Vagina (tissue), 2 donors: ENCODE measurements at regions not wholly inside any gene's neighbourhood (a gene's known extent, or its start where the extent isn't known, plus 50 kb on each side); places are given as distances from the start of the nearest gene placed in this dataset.

ENCODE experiments used
- CTCF ChIP-seq, 3 experiments: fragments of 450-650 bp in 2 of 3; fragments of 200-600 bp in 1 of 3; sonication (generic) in 1 of 3; IDR thresholded peaks; one replicate each; pipeline ENCODE4 v1.5.1; 2017 to 2019; ENCODE audit warnings: antibody characterized with exemption in 3 of 3, mild to moderate bottlenecking in 2 of 3, moderate library complexity in 2 of 3
- POLR2A ChIP-seq, 2 donors: fragments of 450-650 bp; IDR thresholded peaks; one replicate each; pipeline ENCODE4 v1.6.1; 2017; ENCODE audit warnings: antibody characterized with exemption in 2 of 2, mild to moderate bottlenecking in 2 of 2, moderate library complexity in 2 of 2
- POLR2AphosphoS5 ChIP-seq, 2 donors: sonication (generic); formaldehyde crosslinking; IDR thresholded peaks; one replicate each; pipeline ENCODE4 v1.9.0; 2017; ENCODE audit warnings: antibody characterized with exemption in 2 of 2, mild to moderate bottlenecking in 2 of 2, low read depth in 1 of 2; ENCODE audit not compliant: insufficient read depth in 1 of 2

DNA sequence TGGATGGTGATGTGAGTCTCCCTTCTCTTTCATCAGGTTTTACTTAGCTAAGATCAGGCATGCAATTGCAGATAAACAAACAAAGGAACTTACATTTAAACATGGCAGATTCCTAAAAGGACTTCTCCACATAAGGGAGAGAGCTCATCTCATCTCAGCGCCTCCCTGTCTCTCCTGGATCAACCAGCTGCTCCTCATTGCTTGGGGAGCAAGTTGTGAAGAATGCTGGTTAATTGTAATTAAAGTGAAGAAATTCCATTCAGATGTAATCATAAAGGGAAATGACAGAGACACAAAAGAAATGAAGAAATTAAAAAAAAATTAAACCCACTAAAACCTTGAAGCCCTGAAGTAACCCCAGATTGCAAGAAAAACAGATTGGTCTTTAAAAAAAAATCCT lies 104.4 kb upstream of the DIO2 start:
- TF ChIP-seq CTCF (IDR thresholded peaks at IDR 0.05) (no peak), POLR2AphosphoS5 (IDR thresholded peaks at IDR 0.05; ENCODE audit: insufficient read depth in 1 of 2, low read depth in 1 of 2) (no peak), POLR2A (IDR thresholded peaks at IDR 0.05) (no peak)
